ENCODE measurements at regions not wholly inside any gene's neighbourhood (a gene's known extent, or its start where the extent isn't known, plus 50 kb on each side); places are given as distances from the start of the nearest gene placed in this dataset.

DNA sequence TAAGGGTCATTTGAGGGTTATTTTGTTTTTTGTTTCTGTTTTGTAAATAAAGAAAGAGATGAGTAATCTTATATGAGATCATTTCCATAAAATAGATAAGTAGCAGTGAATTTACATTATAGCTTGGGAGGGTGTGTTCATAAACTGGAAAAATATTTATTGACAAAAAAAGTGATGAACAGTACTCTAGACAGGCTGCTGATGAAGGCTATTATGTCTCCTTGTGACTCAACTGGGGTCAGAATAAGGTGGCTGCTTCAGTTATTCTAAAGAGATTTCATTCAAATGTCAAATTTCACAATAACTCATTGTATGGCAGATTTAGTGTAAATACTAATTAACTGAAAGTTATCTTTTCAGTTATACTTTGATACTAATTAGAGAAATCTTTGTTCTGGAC, 251.1 kb upstream of the CMC1 start:
- TF ChIP-seq, protein P1, sequence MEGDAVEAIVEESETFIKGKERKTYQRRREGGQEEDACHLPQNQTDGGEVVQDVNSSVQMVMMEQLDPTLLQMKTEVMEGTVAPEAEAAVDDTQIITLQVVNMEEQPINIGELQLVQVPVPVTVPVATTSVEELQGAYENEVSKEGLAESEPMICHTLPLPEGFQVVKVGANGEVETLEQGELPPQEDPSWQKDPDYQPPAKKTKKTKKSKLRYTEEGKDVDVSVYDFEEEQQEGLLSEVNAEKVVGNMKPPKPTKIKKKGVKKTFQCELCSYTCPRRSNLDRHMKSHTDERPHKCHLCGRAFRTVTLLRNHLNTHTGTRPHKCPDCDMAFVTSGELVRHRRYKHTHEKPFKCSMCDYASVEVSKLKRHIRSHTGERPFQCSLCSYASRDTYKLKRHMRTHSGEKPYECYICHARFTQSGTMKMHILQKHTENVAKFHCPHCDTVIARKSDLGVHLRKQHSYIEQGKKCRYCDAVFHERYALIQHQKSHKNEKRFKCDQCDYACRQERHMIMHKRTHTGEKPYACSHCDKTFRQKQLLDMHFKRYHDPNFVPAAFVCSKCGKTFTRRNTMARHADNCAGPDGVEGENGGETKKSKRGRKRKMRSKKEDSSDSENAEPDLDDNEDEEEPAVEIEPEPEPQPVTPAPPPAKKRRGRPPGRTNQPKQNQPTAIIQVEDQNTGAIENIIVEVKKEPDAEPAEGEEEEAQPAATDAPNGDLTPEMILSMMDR (IDR thresholded peaks at IDR 0.05) = no peak
- TF ChIP-seq POLR2AphosphoS5 (IDR thresholded peaks at IDR 0.05; ENCODE audit: insufficient read depth in 1 of 2, low read depth in 1 of 2) = no peak
- TF ChIP-seq POLR2A (IDR thresholded peaks at IDR 0.05) = no peak
